GM18498 (cell line): ENCODE measurements at regions not wholly inside any gene's neighbourhood (a gene's known extent, or its start where the extent isn't known, plus 50 kb on each side); places are given as distances from the start of the nearest gene placed in this dataset.
"Not testable (repeated sequence)": the region's sequence is repeated elsewhere in the genome, so short reads cannot be mapped to it uniquely, and the experiment has no call there.

Experiments used
- ATAC-seq: cut with Tn5 transposase; IDR thresholded peaks from one replicate; pipeline ENCODE4 v1.9.1; 2021; ENCODE audit warnings: mild to moderate bottlenecking, moderate library complexity; ENCODE audit not compliant: unreplicated experiment

GRCh38 chr10:84626397-84627087, 298.2 kb downstream of the CCSER2 start:
- ATAC-seq: no peak

GRCh38 chr10:84632866-84633265, 304.5 kb downstream of the CCSER2 start:
- no peak for ATAC-seq

- ATAC-seq: no peak
Observed at GRCh38 chr10:84634636-84635035, 306.2 kb downstream of the CCSER2 start.

- not testable (repeated sequence) for ATAC-seq
Observed at GRCh38 chr10:84650628-84651027, 322.2 kb downstream of the CCSER2 start.

DNA sequence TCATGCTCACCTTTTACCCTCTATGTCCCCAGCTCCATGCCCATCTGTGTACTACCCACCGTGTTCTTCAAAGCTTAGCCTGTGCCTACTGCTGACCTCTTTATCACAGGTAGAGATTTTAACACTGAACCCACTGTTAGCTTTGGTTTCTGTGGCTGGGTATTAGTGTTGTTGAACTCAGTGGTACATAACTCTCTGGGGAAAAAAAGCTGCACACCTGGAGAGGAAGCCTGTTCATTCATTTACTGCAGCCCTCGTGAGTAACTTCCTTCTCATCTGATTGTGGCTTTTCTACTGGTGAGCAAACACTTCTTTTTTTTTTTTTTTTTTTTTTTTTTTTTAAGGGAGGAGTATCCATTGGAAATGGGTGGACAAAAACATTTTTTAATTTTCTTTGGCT, 326.3 kb downstream of the CCSER2 start:
- ATAC-seq: no peak

DNA sequence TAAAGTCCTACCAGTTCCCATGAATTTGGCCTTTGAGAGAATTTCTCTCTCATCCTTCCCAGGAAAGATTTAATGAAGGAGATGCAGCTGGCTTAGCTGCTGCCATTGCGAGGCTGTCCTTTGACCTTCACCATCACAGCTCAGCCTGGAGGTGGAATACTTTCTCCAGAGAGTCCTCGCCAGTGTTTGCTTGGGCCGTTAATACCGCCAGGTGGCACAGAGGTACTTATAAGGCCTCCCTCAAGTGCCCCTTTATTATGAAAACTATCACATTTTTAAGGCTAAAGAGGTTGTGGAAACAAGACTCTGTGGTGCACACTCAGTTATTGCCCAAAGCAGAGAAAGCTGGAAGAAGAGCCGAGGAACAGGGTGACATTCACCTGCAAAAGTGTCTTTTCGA, 330.6 kb downstream of the CCSER2 start:
- ATAC-seq: no peak

- no peak for ATAC-seq
Observed at GRCh38 chr10:84659497-84660439, 331.4 kb downstream of the CCSER2 start.

DNA sequence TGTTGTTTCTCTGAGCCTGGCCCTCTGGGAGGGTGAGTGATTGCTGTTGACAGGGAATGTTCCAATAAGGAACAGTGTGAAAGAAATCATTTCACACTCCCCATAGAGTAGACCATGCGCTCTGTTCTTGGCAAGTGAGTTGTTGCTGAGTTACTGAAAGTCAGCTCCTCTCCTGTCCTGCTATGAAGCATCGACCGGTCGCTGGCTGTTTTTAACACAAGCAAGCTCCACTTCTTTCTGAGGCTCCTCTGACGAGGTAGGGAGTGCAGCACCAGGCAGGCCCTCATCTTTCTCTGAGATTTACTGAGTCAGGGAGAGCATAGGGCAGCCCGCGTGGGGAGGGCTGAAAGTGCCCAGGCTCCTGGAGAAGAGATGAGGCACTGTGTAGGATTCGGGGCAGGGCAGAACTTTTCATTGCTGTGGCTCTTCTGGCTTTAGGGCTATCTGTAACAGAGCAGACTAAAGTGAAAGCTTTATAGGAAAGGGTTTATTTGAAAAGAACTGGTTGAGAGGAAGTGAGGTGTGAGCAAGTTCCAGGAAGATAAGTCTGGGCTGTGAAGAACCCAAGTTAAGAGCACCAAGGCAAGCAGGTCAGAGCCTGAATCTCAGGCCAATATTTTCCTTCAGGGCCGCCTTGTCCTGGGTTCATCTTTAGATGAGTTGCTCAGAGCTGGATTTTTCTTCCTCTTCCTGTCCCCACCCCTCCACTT, 332.2 kb downstream of the CCSER2 start:
- no peak for ATAC-seq

- ATAC-seq: no peak
Observed at GRCh38 chr10:84665211-84665610, 336.8 kb downstream of the CCSER2 start.

GRCh38 chr10:84665883-84666463, 337.6 kb downstream of the CCSER2 start:
- peak; percentile 68 for ATAC-seq

DNA sequence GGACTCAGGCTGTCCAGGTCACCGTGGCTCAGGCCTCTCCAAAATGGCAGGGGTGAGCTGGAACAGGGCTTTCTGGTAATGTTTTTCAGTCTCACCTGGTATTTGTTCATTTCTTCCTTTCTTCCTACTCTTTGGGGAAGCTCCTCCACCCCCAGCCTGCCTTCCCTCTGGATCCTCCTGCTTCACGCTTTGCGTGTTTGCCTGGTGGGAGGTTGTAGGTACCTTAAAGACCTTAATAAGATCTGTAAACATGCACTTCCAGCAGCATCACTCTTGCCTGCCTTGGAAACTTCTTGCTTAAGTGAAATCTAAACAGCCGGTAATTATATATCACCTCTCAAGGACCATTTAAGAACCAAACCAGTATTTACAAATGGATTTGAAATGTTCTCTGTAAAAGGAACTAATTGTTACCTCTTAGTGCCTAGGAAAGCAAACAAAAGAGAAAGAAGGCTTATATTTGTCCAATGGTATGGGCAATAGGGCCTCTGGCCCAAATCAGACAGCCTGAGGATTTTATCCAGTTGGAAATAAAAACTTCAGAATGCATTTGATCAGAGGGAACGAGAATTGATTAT, 339.9 kb downstream of the CCSER2 start:
- no peak for ATAC-seq

- ATAC-seq: no peak
Observed at GRCh38 chr10:84675060-84675459, 346.7 kb downstream of the CCSER2 start.

GRCh38 chr10:84676536-84676935, 348.1 kb downstream of the CCSER2 start:
- ATAC-seq: no peak

DNA sequence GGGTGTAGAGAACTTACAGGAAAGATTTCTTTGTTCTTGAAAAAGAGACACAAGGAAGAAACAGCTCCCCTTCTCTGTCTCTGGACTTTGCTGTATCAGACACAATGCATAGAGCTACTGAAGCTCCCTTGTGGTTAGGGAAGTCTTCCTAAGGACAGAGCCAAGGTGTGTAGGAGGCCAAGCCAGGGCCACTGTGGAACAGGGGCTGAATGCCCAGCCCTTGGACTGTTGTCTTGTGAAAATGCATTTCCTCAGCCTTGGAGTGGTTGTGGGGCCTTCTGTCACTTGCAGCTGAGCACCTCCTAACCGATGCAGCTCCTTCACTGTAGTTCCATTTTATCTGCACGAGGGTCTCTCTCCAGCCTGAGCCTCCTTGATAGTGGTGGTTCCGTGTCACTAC, 353.4 kb downstream of the CCSER2 start:
- no peak for ATAC-seq

GRCh38 chr10:84683550-84683949, 355.2 kb downstream of the CCSER2 start:
- ATAC-seq: no peak

DNA sequence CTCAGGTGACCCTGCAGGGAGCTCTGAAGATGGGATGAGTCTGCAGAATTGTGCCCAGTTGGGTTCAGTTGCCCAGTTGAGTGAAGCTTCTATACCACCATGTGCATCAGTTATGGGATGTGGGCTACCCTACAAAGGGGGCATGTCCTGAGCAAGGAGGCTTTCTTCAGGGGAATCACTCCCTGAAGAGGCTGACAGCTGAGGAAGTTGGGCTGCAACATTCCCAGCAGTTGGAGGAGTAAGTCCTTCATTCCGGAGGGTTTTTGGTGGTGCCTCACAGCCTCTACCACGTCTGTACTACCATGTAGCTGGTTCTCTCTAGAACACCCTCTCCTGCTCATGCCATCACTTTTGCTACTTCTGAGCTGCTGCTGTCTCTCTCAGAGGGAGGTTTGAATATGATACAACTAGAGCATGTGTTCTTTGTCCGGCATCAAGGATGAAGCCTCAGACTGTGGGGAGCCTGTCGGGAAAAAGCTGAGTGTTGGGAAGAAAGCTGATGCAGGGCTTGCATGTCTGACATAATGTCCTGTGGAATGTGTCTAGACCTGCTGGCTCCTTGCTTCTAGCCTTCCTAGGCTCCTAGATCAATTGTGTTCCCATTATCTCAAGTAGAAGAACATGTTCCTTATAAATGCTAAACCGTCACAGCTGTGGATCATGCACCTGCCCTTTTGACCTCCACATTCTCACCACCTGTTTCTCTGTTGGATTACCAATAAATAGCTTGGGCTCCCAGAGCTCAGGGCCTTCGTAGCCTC, 355.8 kb downstream of the CCSER2 start:
- no peak for ATAC-seq

DNA sequence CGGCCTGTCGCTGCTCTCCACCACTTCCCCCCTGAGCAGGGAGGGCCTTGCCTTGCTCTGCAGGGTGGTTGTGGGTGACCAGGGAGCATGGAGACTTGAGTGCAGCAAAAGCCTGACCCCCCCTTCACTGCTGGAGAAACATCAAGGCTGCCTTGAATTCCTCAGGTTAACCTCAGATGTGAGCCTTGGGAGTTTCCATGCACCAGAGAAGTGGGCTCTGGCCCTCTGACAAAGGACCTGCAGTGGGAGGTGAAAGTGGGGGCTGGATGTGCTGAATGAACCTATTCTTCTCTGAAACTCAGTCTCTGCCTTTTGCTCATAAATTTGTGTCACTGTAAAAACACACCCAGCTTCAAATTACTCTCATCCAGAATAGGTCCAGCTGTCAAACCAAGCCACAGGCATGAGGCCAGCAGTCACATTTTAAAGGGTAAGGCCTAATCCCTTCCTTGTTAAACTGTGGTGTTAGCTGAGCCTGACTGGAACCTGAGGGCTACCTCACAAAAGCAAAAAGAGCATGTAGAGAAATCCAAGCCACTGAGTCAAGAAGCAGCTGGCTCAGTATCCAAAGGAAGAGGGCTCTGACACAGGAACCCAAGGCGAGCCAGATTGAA, 356.8 kb downstream of the CCSER2 start:
- ATAC-seq: no peak

GRCh38 chr10:84693006-84693405, 364.6 kb downstream of the CCSER2 start:
- ATAC-seq: no peak

DNA sequence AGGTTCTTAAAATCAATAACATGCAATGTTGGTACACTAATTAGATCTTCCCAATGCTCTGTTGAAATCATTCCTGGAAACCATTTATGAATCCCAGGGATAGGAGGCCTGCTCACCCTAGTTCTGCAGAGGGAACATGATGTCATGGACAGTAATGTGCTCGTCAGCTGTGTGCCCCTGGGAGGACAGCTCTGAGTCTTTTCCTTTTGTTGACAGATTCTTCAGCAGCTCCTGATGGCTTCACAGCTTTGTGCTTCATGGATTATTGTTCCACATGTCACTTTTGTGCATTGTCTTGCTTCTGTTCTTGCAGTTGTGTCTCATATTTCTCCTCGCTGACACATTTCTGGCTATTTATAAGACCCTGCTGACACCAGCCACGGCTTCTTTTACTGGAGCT, 367.5 kb downstream of the CCSER2 start:
- no peak for ATAC-seq

DNA sequence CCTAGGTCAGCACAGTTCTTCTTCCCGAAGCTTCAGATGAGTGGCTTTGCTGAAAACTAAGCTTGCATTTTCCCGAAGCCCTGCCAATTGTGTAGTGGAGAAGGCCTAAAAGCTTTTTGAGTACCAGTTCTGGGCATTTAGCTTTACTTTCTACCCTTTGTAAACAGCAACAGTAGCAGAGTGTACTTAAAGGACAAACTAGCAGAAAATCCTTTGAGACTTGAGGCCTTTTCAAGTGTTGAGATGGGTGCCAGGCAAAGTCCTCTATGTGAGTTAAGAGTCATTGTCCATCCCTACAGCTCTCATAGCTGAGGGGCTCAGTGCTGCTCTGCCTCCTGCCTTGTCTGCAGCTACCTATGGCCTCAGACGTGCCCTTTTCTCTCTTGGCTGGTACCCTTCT, 368.2 kb downstream of the CCSER2 start:
- ATAC-seq: no peak
